K562 (cell line): ENCODE measurements at regions not wholly inside any gene's neighbourhood (a gene's known extent, or its start where the extent isn't known, plus 50 kb on each side); places are given as distances from the start of the nearest gene placed in this dataset.

ENCODE experiments used
- CEBPZ ChIP-seq: fragments of 150-350 bp; IDR thresholded peaks from 2 replicates; pipeline ENCODE4 v1.6.1; 2014; ENCODE audit warnings: low read depth, mild to moderate bottlenecking, low read length, borderline replicate concordance
- CREB3 ChIP-seq: fragments of 450-650 bp; conservative IDR thresholded peaks from 2 replicates; pipeline ENCODE4 v1.6.1; 2016; ENCODE audit warnings: missing genetic modification characterization, low read depth, mild to moderate bottlenecking, missing compliant biosample characterization, moderate library complexity
- E2F5 ChIP-seq: sonication (generic); formaldehyde crosslinking; IDR thresholded peaks from 2 replicates; pipeline ENCODE4 v1.8.0; 2022; ENCODE audit warnings: mild to moderate bottlenecking, missing genetic modification reagents
- EHMT2 ChIP-seq: fragments of 450-650 bp; IDR thresholded peaks from 2 replicates; pipeline ENCODE4 v1.6.1; 2018; ENCODE audit warnings: antibody characterized with exemption
- ELK3 ChIP-seq: fragments of 450-650 bp; formaldehyde crosslinking; IDR thresholded peaks from 2 replicates; pipeline ENCODE4 v1.4.0; 2020; ENCODE audit warnings: mild to moderate bottlenecking
- FOXA3 ChIP-seq, 2 experiments: fragments of 450-650 bp in 1 of 2; sonication (generic) in 1 of 2; formaldehyde crosslinking; IDR thresholded peaks in 1 of 2; conservative IDR thresholded peaks in 1 of 2; 2 replicates each; pipeline versions ENCODE4 v1.4.0 to v1.8.0; 2020 to 2022; ENCODE audit warnings: mild to moderate bottlenecking in 2 of 2, missing genetic modification reagents in 1 of 2
- FOXM1 ChIP-seq, 2 experiments: fragments of 450-650 bp in 1 of 2; sonication (generic) in 1 of 2; formaldehyde crosslinking in 1 of 2; IDR thresholded peaks; 2 replicates each; pipeline versions ENCODE4 v1.6.1 to v1.9.0; 2017 to 2022; ENCODE audit warnings: low read depth in 2 of 2, mild to moderate bottlenecking in 2 of 2, missing genetic modification reagents in 1 of 2, moderate library complexity in 1 of 2
- PTTG1 ChIP-seq: fragments of 450-650 bp; IDR thresholded peaks from 2 replicates; pipeline ENCODE4 v1.6.1; 2016; ENCODE audit warnings: low read depth, mild to moderate bottlenecking, missing genetic modification characterization, missing compliant biosample characterization
- SPI1 ChIP-seq: IDR thresholded peaks from 2 replicates; pipeline ENCODE4 v1.6.1; 2011; ENCODE audit warnings: low read depth, low read length, control low read depth, borderline replicate concordance
- TCF3 ChIP-seq: sonication (generic); formaldehyde crosslinking; IDR thresholded peaks from 2 replicates; pipeline ENCODE4 v1.4.0; 2020; ENCODE audit warnings: mild to moderate bottlenecking, missing genetic modification reagents
- ZNF318 ChIP-seq, 2 experiments: fragments of 450-650 bp; IDR thresholded peaks; 2 replicates each; pipeline ENCODE4 v1.6.1; 2016; ENCODE audit warnings: mild to moderate bottlenecking in 2 of 2, borderline replicate concordance in 1 of 2, low read depth in 1 of 2, moderate library complexity in 1 of 2
- ZNF551 ChIP-seq: fragments of 250-450 bp; sonication (Bioruptor Pico); IDR thresholded peaks from 2 replicates; pipeline ENCODE4 v1.5.0; 2021; ENCODE audit warnings: mild to moderate bottlenecking, moderate library complexity

- TF ChIP-seq FOXM1 (IDR thresholded peaks at IDR 0.05; ENCODE audit: low read depth) (no peak), FOXM1 (CRISPR knock-in tag; IDR thresholded peaks at IDR 0.05; ENCODE audit: low read depth) (no peak), ZNF318 (IDR thresholded peaks at IDR 0.05; ENCODE audit: borderline replicate concordance in 1 of 2, low read depth in 1 of 2) (no peak), CREB3 (tag) (no peak), ZNF551 (CRISPR knock-in tag) (no peak), FOXA3 (CRISPR knock-in tag; conservative IDR thresholded peaks at IDR 0.05 in 1 of 2, IDR thresholded peaks at IDR 0.05 in 1 of 2) (no peak), PTTG1 (tag) (no peak), E2F5 (no peak), CEBPZ (no peak), SPI1 (no peak), EHMT2 (no peak), ELK3 (CRISPR knock-in tag) (no peak), TCF3 (CRISPR knock-in tag) (no peak)
Measured at GRCh38 chr15:95600367-95600766, 730.1 kb upstream of the NR2F2 start (continued).
